ENCODE measurements at regions not wholly inside any gene's neighbourhood (a gene's known extent, or its start where the extent isn't known, plus 50 kb on each side); places are given as distances from the start of the nearest gene placed in this dataset.

- no peak for DNase-seq
- no peaks in the 10 kb centered on the region for H3K36me3 ChIP-seq
- H3K4me1 ChIP-seq = no peaks in the 10 kb centered on the region
- H3K27ac ChIP-seq = no peak overlapping the region
- no peak for TF ChIP-seq POLR2AphosphoS5 (IDR thresholded peaks at IDR 0.05)
- no peak for TF ChIP-seq EP300 (IDR thresholded peaks at IDR 0.05)
- no peak for TF ChIP-seq POLR2A (IDR thresholded peaks at IDR 0.05)
- no peak for TF ChIP-seq CTCF (IDR thresholded peaks at IDR 0.05)
- H3K9me3 ChIP-seq = no peaks in the 10 kb centered on the region
- no peaks in the 10 kb centered on the region for H3K27me3 ChIP-seq
- H3K4me3 ChIP-seq = no peak overlapping the region
- intact Hi-C loops (cut with DNase I; ENCODE audit: low total_unique reads) = no loop called here
Measured at GRCh38 chr7:81449105-81449504, 320.7 kb downstream of the HGF start.

GRCh38 chr7:81447351-81447952, 322.4 kb downstream of the HGF start:
- no peak for TF ChIP-seq POLR2A (IDR thresholded peaks at IDR 0.05)
- peak in 3 of 7 experiments; percentile 33 to 42 (median 36) for TF ChIP-seq CTCF (IDR thresholded peaks at IDR 0.05)
- Histone ChIP-seq H3K27me3 (no peaks in the 10 kb centered on the region), H3K27ac (no peak overlapping the region), H3K4me3 (no peak overlapping the region), H3K9me3 (no peaks in the 10 kb centered on the region), H3K36me3 (no peaks in the 10 kb centered on the region), H3K4me1 (no peaks in the 10 kb centered on the region)
- peak in 1 of 2 donors; percentile 77 for DNase-seq
- WGBS, 5 donors = 19 to 29% (median 23%) methylated on average over 4 of the region's 4 CpGs
- intact Hi-C loops (cut with DNase I; ENCODE audit: low total_unique reads) = no loop called here

GRCh38 chr7:81446212-81446611, 323.6 kb downstream of the HGF start:
- no peak for DNase-seq
- no peaks in the 10 kb centered on the region for H3K27me3 ChIP-seq
- H3K36me3 ChIP-seq = no peaks in the 10 kb centered on the region
- no peak overlapping the region for H3K4me3 ChIP-seq
- no peaks in the 10 kb centered on the region for H3K4me1 ChIP-seq
- 34 to 64% (median 46%) methylated on average over 1 of the region's 1 CpG for WGBS, 5 donors
- no peak overlapping the region for H3K27ac ChIP-seq
- H3K9me3 ChIP-seq = no peaks in the 10 kb centered on the region
- TF ChIP-seq POLR2AphosphoS5 (IDR thresholded peaks at IDR 0.05) = no peak
- intact Hi-C loops (cut with DNase I; ENCODE audit: low total_unique reads) = no loop called here

GRCh38 chr7:81445462-81445861, 324.4 kb downstream of the HGF start:
- Histone ChIP-seq H3K27me3 (no peaks in the 10 kb centered on the region), H3K4me3 (no peak overlapping the region), H3K4me1 (no peaks in the 10 kb centered on the region), H3K36me3 (no peaks in the 10 kb centered on the region), H3K9me3 (no peaks in the 10 kb centered on the region), H3K27ac (no peak overlapping the region)
- intact Hi-C loops (cut with DNase I; ENCODE audit: low total_unique reads) = no loop called here
- no peak for DNase-seq
- WGBS, 5 donors = 31 to 68% (median 47%) methylated on average over 1 of the region's 1 CpG
- TF ChIP-seq EP300 (IDR thresholded peaks at IDR 0.05) (no peak), CTCF (IDR thresholded peaks at IDR 0.05) (no peak), POLR2A (IDR thresholded peaks at IDR 0.05) (no peak), POLR2AphosphoS5 (IDR thresholded peaks at IDR 0.05) (no peak)

- TF ChIP-seq POLR2A (IDR thresholded peaks at IDR 0.05) (no peak), POLR2AphosphoS5 (IDR thresholded peaks at IDR 0.05) (no peak), EP300 (IDR thresholded peaks at IDR 0.05) (no peak), CTCF (IDR thresholded peaks at IDR 0.05) (no peak)
- intact Hi-C loops (cut with DNase I; ENCODE audit: low total_unique reads) = no loop called here
- Histone ChIP-seq H3K4me1 (no peaks in the 10 kb centered on the region), H3K27me3 (no peaks in the 10 kb centered on the region), H3K36me3 (no peaks in the 10 kb centered on the region), H3K27ac (no peak overlapping the region), H3K9me3 (peaks cover 0 to 8% (median 0%) of the 10 kb centered on the region in 4 donors), H3K4me3 (no peak overlapping the region)
- no peak for DNase-seq
- 19 to 43% (median 30%) methylated on average over 1 of the region's 1 CpG for WGBS, 5 donors
Measured at GRCh38 chr7:81441750-81442149, 328.1 kb downstream of the HGF start.
